ENCODE measurements at regions not wholly inside any gene's neighbourhood (a gene's known extent, or its start where the extent isn't known, plus 50 kb on each side); places are given as distances from the start of the nearest gene placed in this dataset.

GRCh38 chr13:62659365-62659764, 1243.7 kb upstream of the PCDH20 start:
- DNase-seq (ENCODE audit: low spot score): no peak

DNA sequence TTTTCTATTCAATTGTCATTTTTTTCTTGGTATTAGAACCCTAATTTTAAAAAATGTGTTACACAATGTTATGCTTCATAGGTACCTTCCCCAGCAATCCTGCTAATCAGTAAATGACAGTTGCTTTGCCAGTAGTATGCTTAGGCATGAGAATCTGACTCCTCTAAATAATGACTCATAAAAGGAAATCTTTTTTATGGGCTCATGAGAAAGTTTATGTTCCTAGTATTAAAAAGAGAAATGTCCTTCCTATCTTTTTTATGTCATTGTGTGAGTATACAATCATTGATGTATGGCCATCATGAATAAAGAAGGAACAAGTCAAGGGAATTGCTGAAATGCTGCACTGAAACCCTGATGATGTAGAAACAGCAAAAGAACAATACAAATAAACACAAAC, 1237.7 kb upstream of the PCDH20 start:
- DNase-seq (ENCODE audit: low spot score): no peak

- DNase-seq (ENCODE audit: low spot score): no peak
Observed at GRCh38 chr13:62643799-62644524, 1228.3 kb upstream of the PCDH20 start.

DNA sequence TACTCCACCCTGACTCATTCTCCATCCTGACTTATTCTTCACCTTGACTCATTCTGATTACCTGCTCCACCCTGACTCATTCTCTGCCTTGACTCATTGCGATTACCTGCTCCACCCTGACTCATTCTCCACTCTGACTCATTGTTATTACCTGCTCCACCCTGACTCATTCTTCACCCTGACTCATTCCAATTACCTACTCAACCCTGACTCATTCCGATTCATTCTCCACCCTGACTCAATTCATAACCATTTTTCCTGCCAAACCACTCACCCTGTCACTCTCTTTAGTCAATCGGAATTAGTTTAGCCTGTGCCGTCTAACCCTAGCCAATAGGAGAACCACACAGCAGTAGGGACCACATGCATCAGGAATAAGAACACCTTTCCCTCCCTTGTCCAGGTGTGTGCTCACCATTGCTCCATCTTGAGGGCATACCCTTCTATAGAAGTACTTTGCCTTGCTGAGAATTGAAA, 1227.4 kb upstream of the PCDH20 start:
- DNase-seq (ENCODE audit: low spot score): peak; percentile 78

DNA sequence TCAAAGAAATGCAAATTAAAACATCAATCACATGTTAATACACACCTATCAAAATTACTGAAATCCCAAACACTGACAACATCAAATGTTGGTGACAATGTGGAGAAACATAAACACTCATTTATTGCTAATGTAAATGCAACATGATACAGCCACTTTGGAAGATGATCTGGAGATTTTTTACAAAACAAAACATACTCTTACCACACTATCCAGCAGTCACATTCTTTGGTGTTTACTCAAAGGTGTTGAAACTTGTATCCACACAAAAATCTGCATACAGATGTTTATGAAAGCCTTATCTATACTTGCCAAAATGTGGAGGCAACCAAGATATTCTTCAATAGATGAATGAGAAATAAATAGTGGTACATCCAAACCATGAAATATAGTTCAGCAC, 1219.5 kb upstream of the PCDH20 start:
- DNase-seq (ENCODE audit: low spot score): no peak

- DNase-seq (ENCODE audit: low spot score): no peak
Observed at GRCh38 chr13:62633448-62633847, 1217.8 kb upstream of the PCDH20 start.

DNA sequence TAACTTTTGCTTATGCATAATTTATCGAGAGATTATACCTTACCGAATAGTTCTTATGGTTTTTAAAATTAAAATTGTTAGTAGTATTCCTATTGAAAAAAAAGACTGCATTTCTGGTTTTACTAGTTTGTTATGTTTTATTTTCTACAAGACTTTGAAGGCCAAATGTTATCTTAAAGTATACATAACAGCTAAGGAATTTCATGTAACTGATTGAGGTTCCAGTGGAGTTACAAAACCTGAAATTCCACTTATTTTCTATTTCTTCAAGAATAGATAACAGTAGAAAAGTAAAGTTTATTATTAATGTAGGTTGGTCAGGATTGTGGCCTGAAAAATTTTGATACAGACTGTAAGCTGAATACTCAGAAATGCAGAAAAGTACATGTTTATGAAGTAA, 1216.0 kb upstream of the PCDH20 start:
- no peak for DNase-seq (ENCODE audit: low spot score)

DNA sequence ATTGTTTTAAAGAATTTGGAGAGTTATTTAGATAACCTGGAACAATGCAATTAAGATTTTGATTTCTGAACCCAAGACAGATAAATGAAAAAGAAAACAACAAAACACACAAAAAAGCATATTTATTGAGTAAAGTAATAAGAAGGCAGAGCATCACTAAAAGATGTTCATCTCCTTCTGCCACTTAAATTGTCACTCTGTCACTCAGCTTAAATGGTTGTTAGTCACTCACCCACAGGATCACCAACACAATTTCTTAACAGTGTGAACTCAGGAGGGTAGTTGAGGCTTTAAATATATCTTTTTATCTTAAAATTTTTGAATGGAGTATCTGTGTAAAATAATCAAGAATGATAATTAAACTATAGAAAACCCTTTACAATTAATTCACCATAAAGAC, 1215.5 kb upstream of the PCDH20 start:
- no peak for DNase-seq (ENCODE audit: low spot score)

- DNase-seq (ENCODE audit: low spot score): no peak
Observed at GRCh38 chr13:62629618-62630017, 1214.0 kb upstream of the PCDH20 start.

- DNase-seq (ENCODE audit: low spot score): no peak
Observed at GRCh38 chr13:62627226-62627625, 1211.6 kb upstream of the PCDH20 start.

DNA sequence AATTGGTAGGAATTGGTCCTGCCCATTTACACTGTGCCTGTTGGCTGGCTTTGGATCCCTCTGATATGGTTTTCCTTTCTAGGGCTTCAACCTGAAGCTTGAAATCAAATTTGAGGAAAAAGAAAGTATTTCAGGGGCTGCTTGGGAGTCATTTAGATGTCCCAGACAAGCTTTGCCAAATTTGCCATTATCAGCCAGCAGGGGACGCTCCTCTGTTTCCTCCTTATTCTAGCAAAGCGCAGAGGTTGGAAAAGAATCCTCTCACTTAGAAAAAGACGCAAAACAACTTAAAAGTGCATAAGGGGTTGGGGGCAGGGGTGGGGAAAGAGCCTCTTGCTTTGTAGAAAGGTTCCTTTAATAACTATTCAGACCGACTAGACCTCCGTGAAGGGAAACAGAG, 1211.1 kb upstream of the PCDH20 start:
- DNase-seq (ENCODE audit: low spot score): no peak

GRCh38 chr13:62625214-62625881, 1209.7 kb upstream of the PCDH20 start:
- no peak for DNase-seq (ENCODE audit: low spot score)

- DNase-seq (ENCODE audit: low spot score): no peak
Observed at GRCh38 chr13:62613819-62614218, 1198.2 kb upstream of the PCDH20 start.

GRCh38 chr13:62611343-62611742, 1195.7 kb upstream of the PCDH20 start:
- no peak for DNase-seq (ENCODE audit: low spot score)

DNA sequence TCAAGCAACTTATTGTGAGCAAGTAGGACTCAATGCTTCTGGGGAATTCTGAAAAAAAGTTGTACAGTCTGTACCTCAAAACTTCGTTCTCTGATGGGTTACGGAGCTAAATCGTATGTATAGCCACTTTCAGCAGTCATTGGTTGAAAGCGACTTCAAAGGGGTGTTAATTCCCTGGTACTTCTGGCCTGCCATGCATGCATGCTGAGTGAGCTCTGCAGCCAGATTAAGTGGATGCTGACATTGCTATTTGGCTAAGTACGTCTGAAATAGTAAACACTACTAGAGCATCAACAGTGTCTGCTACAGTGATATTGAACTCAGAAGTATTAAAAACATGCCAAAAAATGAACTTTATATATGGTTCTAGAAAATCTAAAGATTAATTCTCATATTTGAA, 1183.1 kb upstream of the PCDH20 start:
- DNase-seq (ENCODE audit: low spot score): no peak

DNA sequence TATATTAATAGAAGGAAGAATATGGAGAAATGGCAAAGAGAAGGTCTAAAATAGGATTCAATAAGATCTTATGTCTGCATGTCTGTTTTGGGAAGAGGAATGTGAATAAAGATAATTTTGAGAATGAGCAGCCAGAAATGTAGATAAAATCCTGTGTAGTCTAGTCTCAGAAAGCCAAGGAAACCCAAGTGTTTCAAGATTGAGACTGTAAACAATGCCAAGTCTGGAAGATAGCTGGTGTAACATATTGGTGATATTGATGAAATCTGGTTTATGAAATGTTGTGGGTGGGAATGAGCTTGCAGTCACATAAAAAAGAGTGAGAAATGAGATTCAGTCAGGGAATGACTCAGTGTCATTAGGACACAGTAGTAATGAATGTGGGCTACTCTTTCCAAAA, 1180.3 kb upstream of the PCDH20 start:
- DNase-seq (ENCODE audit: low spot score): no peak

- no peak for DNase-seq (ENCODE audit: low spot score)
Observed at GRCh38 chr13:62593804-62594203, 1178.2 kb upstream of the PCDH20 start.

- no peak for DNase-seq (ENCODE audit: low spot score)
Observed at GRCh38 chr13:62583466-62583865, 1167.8 kb upstream of the PCDH20 start.

DNA sequence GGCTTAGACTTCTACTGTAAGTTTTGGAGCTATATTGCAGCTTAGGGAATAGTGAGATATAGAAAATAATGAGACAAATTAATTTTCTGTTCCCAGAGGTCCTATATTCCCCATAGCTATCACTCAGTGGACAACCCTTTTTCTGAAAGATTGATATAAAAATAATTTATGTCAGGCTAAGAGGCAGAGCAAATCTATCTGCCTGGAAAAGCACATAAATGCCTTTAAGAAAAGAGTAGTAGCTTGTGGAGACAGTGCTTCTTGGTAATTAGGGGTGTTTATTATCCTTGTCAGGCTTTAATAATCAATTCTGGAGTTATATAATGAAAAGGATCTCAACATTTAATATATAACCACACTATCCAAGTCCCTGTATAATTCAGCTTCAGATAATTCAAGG, 1162.8 kb upstream of the PCDH20 start:
- DNase-seq (ENCODE audit: low spot score): no peak

DNA sequence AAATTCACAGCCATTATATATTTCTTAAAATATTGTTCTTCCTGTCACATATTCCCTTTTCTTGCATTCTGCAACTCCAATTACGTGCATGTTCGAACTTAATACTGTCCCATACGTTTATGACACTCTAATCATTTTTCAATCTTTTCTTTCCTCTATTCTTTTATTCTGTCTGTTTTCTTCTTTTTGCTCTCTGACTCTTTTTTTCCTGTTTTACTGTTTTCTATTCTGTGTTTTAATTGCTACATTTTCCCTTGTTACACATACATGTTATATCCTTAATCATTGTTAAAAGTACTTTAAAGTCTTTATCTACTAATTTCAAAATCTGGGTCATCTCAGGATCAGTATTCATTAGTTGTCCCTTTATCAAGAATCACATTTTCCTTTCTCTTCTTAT, 1149.1 kb upstream of the PCDH20 start:
- no peak for DNase-seq (ENCODE audit: low spot score)

DNA sequence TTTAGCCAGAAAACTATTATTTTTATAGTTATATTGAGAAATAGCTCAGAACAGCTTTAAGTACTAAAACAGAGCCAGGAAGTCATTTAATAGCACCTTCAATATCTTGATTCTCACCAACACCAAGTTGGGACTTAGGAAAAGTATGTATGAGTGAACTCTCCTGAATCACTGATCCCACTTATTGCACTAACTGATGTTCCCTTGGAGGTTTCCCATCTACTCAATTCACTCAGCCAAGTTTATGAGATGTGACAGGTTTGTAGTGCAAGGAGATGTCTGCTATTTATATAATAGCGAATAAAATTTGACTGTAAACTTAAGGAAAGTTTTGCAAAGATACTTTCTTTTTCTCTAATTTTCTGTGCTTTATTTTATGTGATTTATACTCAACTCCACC, 1147.6 kb upstream of the PCDH20 start:
- no peak for DNase-seq (ENCODE audit: low spot score)

DNA sequence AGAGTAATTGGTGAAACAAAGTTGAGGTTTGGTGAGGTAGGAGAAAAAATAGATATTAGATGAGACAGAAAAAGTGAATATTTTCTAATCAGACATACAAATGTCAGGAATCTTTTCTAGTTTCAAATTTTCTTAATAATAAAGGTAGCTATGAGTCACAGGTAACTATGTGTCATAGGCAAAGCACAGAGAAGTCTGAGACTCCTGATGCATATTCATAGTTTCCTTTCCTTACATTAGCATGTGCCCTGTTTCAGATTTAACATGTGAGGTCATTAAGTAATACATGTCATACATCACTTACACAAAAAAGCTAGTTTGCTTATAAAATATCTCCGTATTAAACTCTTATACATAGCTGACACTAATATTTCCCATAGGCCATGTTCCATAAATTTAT, 1141.3 kb upstream of the PCDH20 start:
- peak; percentile 1 for DNase-seq (ENCODE audit: low spot score)

DNA sequence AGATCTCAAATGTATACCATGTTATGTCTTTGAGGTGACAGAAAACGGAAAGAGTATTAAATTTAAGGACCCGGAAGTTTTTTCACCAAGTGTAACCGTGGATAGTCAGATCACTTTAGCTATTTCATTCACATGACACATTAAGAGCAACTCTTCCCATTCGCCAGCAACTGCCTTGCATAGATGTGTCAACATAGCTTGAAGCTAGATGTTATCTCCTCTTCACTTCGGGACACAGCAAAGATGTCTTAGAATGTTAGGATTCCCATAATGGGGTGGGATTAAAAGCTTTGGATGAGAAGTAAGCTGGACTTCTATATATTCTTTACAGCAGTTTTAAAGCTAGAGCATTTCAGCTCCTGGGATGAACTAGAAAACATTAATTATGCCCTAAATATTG, 1135.9 kb upstream of the PCDH20 start:
- no peak for DNase-seq (ENCODE audit: low spot score)

DNA sequence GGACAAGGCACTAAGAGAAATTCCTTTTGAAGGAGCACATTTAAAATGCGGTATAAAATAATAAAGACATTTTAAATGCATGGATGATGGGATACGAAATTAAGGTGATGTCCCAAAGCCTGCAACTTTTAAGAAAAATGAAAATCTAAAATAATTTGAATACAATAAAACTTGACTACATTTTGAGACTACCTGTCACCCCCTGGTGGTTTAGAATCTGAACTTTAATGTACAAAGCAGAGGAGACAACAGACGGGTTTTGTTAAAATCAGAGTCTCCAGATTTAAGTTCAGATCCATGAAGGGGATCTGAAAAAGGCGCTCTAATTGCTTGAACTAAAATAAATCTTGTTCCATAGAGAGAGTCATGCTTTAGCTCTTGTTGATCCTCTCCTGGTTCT, 1129.3 kb upstream of the PCDH20 start:
- DNase-seq (ENCODE audit: low spot score): no peak
